ENCODE measurements at regions not wholly inside any gene's neighbourhood (a gene's known extent, or its start where the extent isn't known, plus 50 kb on each side); places are given as distances from the start of the nearest gene placed in this dataset.

- DNase-seq = no peak
These were observed 921.8 kb upstream of the INTU start for GRCh38 chr4:126710935-126711334.

- DNase-seq = no peak
These were observed 917.7 kb upstream of the INTU start for GRCh38 chr4:126715067-126715466.

GRCh38 chr4:126715681-126716080 lies 917.1 kb upstream of the INTU start:
- no peak for DNase-seq

GRCh38 chr4:126718136-126718535 lies 914.6 kb upstream of the INTU start:
- no peak for DNase-seq

DNA sequence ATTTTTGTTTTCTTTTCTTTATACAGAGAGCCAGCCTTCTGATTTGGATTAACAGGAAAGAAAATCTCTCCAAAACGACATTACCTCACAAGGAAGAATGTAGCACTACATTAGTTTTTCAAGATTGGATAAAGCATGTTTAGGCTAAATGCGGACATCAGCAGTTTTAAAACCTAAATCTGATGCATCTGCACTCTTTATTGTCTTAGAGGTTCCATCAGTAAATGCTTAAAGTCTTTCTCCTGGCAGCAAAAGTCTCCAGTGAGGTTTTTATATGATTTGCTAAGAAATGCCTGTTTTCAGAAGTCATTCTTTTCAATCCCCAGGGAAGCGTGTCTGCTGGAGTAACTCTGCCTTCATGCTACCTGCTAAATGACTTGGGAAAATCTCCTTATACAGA lies 912.9 kb upstream of the INTU start:
- no peak for DNase-seq

DNA sequence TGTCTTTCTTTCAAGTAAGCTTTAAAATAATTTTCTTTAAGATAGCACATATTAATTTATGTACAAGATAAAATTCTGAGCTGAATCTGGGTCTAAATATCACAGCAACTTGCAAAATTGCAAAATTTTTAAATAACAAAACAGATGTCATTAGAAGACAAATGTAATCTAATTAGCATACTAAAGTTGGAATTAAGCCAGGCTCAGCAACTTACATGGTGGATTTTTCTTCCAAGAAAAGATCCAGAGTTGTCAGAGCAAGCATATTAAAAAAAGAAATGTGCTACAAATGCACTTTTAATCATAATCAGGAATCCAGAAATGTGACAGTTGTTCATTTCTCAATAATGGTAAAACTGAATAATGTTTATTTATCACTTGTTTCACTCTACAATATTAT lies 906.9 kb upstream of the INTU start:
- DNase-seq = no peak

- no peak for DNase-seq
These were observed 905.3 kb upstream of the INTU start for GRCh38 chr4:126727461-126727860.

DNA sequence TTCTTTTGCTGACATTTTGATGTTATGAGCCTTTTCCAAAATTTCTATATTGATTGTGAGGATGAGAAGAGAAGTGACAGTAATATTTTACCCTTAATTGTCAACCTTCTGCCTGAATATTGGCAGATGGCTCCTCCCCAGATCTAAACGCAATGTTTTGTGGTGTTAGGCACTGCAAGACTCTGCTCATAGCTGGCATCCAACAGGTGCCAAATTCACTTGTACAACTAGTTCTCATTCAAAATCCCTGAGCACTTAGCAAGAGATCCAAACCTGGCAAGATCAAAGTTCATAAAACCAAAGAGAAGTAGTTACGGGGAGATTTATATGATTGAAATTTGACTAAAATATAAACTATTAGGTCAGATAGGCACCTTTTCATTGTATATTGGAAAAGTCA lies 901.7 kb upstream of the INTU start:
- DNase-seq = no peak

DNA sequence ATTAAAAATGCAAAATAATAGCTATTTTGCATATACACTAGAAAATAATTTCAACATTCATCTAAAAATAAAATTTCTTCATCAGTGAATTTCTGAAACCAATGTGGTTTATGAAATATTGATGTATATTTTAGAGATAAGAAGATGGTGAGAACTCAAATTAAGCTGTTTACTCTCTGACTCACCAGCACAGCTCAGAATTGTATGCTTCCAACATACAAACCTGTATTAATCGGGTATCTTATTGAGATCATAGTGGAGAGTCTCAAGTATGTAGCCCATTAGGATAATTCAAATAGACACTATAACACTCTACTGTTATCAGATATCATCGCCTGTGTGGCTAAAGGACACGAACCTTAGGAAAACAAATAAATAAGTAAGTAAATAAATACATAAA lies 899.5 kb upstream of the INTU start:
- DNase-seq = no peak

DNA sequence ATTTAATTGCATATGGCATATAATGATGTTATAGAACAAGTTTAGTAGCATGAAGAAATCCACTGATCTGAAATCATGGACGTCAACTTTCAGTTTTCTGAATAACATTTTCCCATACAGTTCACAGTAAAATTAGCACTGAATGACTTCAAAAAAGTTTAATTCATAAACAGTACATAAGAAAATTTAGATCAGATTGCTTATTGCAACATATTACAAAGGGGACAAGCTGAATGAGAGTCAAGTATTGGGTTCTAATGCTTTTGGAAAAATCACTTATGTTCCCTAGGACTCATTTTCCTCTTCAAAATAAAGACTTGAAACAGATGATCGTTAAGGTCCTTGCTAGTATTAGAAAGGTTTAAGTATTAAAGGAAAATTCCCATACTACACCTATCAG lies 898.3 kb upstream of the INTU start:
- no peak for DNase-seq

GRCh38 chr4:126735294-126736132 lies 897.2 kb upstream of the INTU start:
- DNase-seq = no peak

DNA sequence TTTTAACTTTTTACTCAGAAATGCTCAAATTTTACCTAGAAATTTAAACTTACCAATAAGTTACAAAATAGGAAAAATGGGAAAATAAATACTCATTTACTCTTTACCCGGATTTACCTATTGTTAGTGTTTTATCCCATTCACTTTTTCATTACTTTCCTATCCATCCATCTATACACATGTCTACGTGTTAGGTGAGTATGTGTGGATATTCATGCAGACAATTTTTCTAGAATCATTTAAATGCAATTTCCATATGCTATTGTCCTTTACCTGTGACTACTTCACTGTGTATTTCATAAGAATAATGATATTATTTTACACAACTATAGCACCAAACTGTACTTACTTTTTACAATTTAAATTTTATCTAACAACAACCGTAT lies 896.6 kb upstream of the INTU start:
- DNase-seq = no peak

DNA sequence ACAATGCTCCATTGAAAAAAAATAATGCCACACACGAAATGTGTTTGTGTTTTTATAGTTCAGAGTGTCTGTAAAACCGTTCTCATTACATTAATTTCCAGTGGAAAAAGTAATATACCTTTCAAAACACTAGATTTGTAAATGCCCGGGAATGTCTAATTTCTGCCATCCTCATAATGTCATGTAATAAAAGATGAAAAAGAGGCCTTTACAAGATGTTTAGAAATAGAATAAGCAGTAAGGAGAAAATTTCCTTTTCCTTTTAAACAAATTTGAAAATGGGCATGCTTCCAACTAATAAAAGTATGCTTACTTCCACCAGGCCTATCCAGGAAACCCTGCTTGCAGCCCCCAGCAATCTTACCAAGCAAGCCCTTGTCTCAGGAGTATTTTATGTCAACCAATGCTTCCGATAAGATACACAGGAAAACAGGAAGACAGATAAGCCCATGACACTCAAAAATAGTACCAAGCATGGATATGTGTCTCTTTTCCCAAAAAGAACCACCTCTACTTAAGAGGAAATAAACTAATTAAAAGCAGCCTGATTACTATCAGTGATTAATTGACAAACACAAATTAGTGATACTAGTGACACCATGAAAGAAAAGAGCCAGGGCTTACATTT lies 894.7 kb upstream of the INTU start:
- no peak for DNase-seq

- DNase-seq = no peak
These were observed 894.2 kb upstream of the INTU start for GRCh38 chr4:126738527-126738923.

DNA sequence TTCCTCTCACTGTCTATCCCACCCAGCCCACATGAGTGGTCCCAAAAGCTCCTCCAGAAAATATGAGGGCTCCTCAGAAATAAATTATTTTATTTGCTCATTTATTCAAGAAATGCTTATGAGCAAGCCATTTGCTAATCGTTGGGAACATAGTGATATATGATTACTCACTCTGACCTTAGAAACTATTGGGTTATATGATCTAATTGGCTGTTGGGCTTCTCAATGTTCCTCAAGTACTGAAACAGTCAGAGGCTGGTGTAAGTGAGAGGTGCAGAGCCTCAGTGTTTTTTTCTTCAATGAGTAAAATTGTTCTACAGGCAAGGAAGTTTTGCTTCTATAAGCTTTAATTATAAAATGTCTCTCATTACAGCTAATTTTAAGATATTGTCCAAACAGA lies 893.8 kb upstream of the INTU start:
- no peak for DNase-seq

DNA sequence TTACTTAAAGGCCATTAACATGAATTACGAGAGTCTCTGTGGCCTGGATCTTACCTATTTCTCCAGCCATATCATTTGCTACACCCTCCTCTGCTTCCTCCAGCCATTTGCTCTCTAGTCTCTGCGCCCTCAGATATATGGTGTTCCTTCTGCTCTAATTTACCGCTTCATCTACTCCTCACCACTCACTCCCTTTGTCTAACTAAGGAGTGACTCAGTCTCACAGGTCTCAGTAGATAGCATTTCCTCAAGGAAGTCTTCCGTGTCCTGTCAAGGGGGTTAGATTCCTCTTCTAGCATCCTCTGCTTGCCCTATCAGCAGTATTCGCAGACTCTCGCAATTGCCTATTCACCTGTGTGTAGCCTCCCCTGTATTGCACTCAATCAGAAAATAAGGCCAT lies 892.1 kb upstream of the INTU start:
- no peak for DNase-seq

DNA sequence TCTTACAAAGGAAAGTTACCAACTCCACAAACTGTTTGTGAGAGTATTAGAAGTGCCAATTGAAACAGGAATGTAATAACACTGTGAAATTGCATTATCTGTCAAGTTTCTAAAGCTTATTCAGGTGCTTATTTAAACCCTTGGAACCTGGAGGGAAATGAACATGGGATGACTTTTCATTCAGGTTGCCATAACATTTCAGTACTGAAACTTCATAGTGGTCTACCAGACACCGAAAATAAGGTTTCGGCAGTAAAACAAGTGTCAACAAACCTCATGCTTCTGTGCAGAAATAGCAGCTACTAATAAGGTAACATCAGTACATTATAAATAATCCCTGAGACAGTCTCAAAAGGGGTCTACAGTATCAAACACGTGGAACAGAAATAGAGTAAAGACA lies 890.7 kb upstream of the INTU start:
- no peak for DNase-seq

GRCh38 chr4:126742885-126743284 lies 889.9 kb upstream of the INTU start:
- DNase-seq = no peak

GRCh38 chr4:126748736-126749135 lies 884.0 kb upstream of the INTU start:
- no peak for DNase-seq

GRCh38 chr4:126750723-126751122 lies 882.0 kb upstream of the INTU start:
- DNase-seq = no peak

DNA sequence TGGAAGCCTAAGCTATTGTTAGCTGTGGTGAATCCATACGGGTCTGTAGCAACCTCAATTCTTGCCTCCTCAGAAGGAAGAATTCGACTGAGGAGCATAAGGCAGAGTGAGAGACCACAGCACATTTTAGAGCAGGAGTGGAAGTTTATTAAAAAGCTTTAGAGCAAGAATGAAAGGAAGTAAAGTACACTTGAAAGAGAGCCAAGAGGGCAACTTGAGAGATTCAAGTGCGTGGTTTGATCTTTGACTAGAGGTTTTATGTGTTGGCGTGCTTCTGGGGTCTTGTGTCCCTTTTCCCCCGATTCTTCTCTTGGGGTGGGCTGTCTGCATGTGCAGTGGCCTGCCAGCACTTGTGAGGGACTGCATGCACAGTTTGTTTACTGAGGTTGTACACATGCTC lies 880.6 kb upstream of the INTU start:
- no peak for DNase-seq

- no peak for DNase-seq
These were observed 880.1 kb upstream of the INTU start for GRCh38 chr4:126752702-126753101.

DNA sequence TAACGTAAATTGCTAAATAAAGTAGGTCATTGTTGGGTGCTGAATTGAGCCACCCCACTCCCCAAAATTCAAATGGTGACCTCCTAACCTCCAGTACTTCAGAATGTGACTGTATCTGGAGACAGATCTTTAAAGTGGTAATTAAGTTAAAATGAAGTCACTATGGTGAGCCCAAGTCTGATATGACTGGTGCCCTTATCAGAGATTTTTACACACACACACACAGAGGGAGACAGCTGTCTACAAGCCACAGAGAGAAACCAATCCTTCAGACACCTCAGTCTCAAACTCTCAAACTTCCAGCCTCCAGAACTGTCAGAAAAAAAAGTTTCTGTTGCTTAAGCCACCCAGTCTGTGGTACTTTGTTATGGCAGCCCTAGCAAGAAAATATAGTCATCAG lies 879.2 kb upstream of the INTU start:
- no peak for DNase-seq

DNA sequence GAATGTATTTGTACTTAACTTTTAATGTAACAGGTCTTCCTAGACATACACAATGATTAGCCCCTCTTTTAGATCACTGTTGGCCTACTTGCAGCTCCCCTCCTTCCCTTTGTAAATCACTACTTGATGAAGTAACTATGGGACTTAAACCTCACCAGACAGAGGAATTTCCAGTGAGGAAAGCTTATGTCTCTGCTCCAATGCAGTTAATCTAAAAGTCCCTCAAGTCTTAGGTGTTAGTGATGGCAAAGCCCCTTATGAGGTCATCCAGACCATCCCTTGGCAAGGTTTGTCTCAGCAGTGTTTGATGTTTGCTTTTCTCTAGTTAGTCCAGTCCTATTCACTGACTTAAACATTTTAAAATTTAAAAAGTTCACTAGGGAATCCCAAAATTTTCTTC lies 877.3 kb upstream of the INTU start:
- DNase-seq = no peak

All from 8988T (cell line).